ENCODE measurements at regions not wholly inside any gene's neighbourhood (a gene's known extent, or its start where the extent isn't known, plus 50 kb on each side); places are given as distances from the start of the nearest gene placed in this dataset.

- DNase-seq, result no peak
Observed at GRCh38 chr14:27008187-27008586, 410.4 kb upstream of the NOVA1 start.

- DNase-seq, result no peak
Observed at GRCh38 chr14:27012641-27013040, 414.8 kb upstream of the NOVA1 start.

- DNase-seq, result no peak
Observed at GRCh38 chr14:27013678-27014077, 415.8 kb upstream of the NOVA1 start.

GRCh38 chr14:27015065-27015464, 417.2 kb upstream of the NOVA1 start:
- no peak for DNase-seq

GRCh38 chr14:27025648-27026047, 427.8 kb upstream of the NOVA1 start:
- no peak for DNase-seq

- DNase-seq, result no peak
Observed at GRCh38 chr14:27026097-27026496, 428.3 kb upstream of the NOVA1 start.

- DNase-seq, result no peak
Observed at GRCh38 chr14:27040552-27040951, 442.7 kb upstream of the NOVA1 start.

GRCh38 chr14:27049701-27050100, 451.9 kb upstream of the NOVA1 start:
- DNase-seq, result no peak

GRCh38 chr14:27050208-27050607, 452.4 kb upstream of the NOVA1 start:
- no peak for DNase-seq

GRCh38 chr14:27056586-27056985, 458.8 kb upstream of the NOVA1 start:
- DNase-seq, result no peak

- DNase-seq, result no peak
Observed at GRCh38 chr14:27061299-27061698, 463.5 kb upstream of the NOVA1 start.

- no peak for DNase-seq
Observed at GRCh38 chr14:27063959-27064358, 466.1 kb upstream of the NOVA1 start.

GRCh38 chr14:27065886-27066285, 468.1 kb upstream of the NOVA1 start:
- DNase-seq, result no peak

- DNase-seq, result no peak
Observed at GRCh38 chr14:27067961-27068360, 470.1 kb upstream of the NOVA1 start.

- DNase-seq, result no peak
Observed at GRCh38 chr14:27072589-27072988, 474.8 kb upstream of the NOVA1 start.

GRCh38 chr14:27075503-27075902, 477.7 kb upstream of the NOVA1 start:
- no peak for DNase-seq

- DNase-seq, result no peak
Observed at GRCh38 chr14:27077214-27077613, 479.4 kb upstream of the NOVA1 start.

GRCh38 chr14:27077710-27078109, 479.9 kb upstream of the NOVA1 start:
- DNase-seq, result no peak

GRCh38 chr14:27078191-27078590, 480.4 kb upstream of the NOVA1 start:
- DNase-seq, result no peak

GRCh38 chr14:27079716-27080115, 481.9 kb upstream of the NOVA1 start:
- DNase-seq, result no peak

GRCh38 chr14:27085500-27085899, 487.7 kb upstream of the NOVA1 start:
- DNase-seq, result no peak

- no peak for DNase-seq
Observed at GRCh38 chr14:27090716-27091115, 492.9 kb upstream of the NOVA1 start.

- no peak for DNase-seq
Observed at GRCh38 chr14:27091973-27092372, 494.1 kb upstream of the NOVA1 start.

- DNase-seq, result no peak
Observed at GRCh38 chr14:27096091-27096490, 498.3 kb upstream of the NOVA1 start.

GRCh38 chr14:27098451-27098850, 500.6 kb upstream of the NOVA1 start:
- no peak for DNase-seq

GRCh38 chr14:27114180-27114579, 516.3 kb upstream of the NOVA1 start:
- DNase-seq, result no peak
